H1 (cell line): ENCODE measurements at regions not wholly inside any gene's neighbourhood (a gene's known extent, or its start where the extent isn't known, plus 50 kb on each side); places are given as distances from the start of the nearest gene placed in this dataset.
"Not testable (repeated sequence)": the region's sequence is repeated elsewhere in the genome, so short reads cannot be mapped to it uniquely, and the experiment has no call there.

ENCODE experiments used
- CTCF ChIA-PET: fragments of 300-600 bp; sonication (Branson Sonifier 250); formaldehyde crosslinking; loops from one replicate; lab custom pipeline; 2021; ENCODE audit not compliant: partially characterized antibody; lab: Charles Lee
- POLR2A ChIA-PET: fragments of 300-600 bp; sonication (Branson Sonifier 250); formaldehyde crosslinking; loops from one replicate; lab custom pipeline; 2021; ENCODE audit warnings: inconsistent platforms; ENCODE audit not compliant: partially characterized antibody; lab: Charles Lee
- DNase-seq, 2 experiments: peaks; one replicate each; pipeline versions ENCODE4 v3.0.0 to v3.0.0-alpha.2; 2010 to 2022; ENCODE audit warnings: low spot score in 2 of 2, low read depth in 1 of 2, mixed read lengths in 1 of 2
- FAIRE-seq: peaks from 2 replicates; lab custom pipeline; 2011; peaks lifted over from hg19 to GRCh38; lab: Jason Lieb, UNC
- H2AFZ ChIP-seq: 2 replicates; pipeline ENCODE4 v1.8.1; 2012; ENCODE audit warnings: low read length, inconsistent platforms
- H2AK5ac ChIP-seq: 2 replicates; pipeline ENCODE4 v1.6.1; 2013; ENCODE audit warnings: low read depth, low read length
- H2BK120ac ChIP-seq: replicated peaks from 2 replicates; pipeline ENCODE3; 2013; ENCODE audit warnings: low read depth, low read length, inconsistent platforms
- H2BK12ac ChIP-seq: 2 replicates; pipeline ENCODE4 v1.6.1; 2013; ENCODE audit warnings: low read depth, low read length
- H2BK15ac ChIP-seq: 2 replicates; pipeline ENCODE4 v1.6.1; 2013; ENCODE audit warnings: low read length
- H2BK20ac ChIP-seq: 2 replicates; pipeline ENCODE4 v1.6.1; 2013; ENCODE audit warnings: low read length
- H2BK5ac ChIP-seq: 2 replicates; pipeline ENCODE4 v1.6.1; 2013; ENCODE audit warnings: low read depth, low read length
- H3K14ac ChIP-seq: 2 replicates; pipeline ENCODE4 v1.6.1; 2013; ENCODE audit warnings: inconsistent platforms; ENCODE audit not compliant: insufficient read length
- H3K18ac ChIP-seq: 2 replicates; pipeline ENCODE4 v1.6.1; 2013; ENCODE audit warnings: low read length; ENCODE audit errors: extremely low read depth
- H3K23ac ChIP-seq: 2 replicates; pipeline ENCODE4 v1.6.1; 2013; ENCODE audit warnings: inconsistent platforms; ENCODE audit not compliant: insufficient read length
- H3K23me2 ChIP-seq: 2 replicates; pipeline ENCODE4 v1.6.1; 2013; ENCODE audit warnings: low read depth, low read length
- H3K27ac ChIP-seq: 2 replicates; pipeline ENCODE4 v1.6.1; 2011; ENCODE audit warnings: low read depth, low read length, inconsistent platforms
- H3K27me3 ChIP-seq, 4 experiments: replicated peaks in 1 of 4; 1 replicate in 1 of 4; 2 replicates in 3 of 4; pipeline versions ENCODE4 v1.6.1 to v1.8.1; 2011 to 2013; ENCODE audit warnings: low read length in 3 of 4, mild to moderate bottlenecking in 3 of 4, inconsistent platforms in 2 of 4, mixed read lengths in 2 of 4, moderate library complexity in 1 of 4; ENCODE audit not compliant: control insufficient read depth in 3 of 4, insufficient read depth in 3 of 4; ENCODE audit errors: extremely low read depth in 1 of 4
- H3K36me3 ChIP-seq, 4 experiments: 2 replicates each; pipeline versions ENCODE4 v1.6.1 to v1.8.1; 2011 to 2013; ENCODE audit warnings: mild to moderate bottlenecking in 4 of 4, low read length in 3 of 4, moderate library complexity in 2 of 4, control low read depth in 1 of 4, inconsistent platforms in 1 of 4; ENCODE audit not compliant: insufficient read depth in 4 of 4, control insufficient read depth in 2 of 4
- H3K4ac ChIP-seq: replicated peaks from 2 replicates; pipeline ENCODE3; 2013; ENCODE audit warnings: low read length, low read depth, mixed read lengths, inconsistent platforms; ENCODE audit not compliant: insufficient read length
- H3K4me1 ChIP-seq, 4 experiments: replicated peaks in 1 of 4; 1 replicate in 1 of 4; 2 replicates in 3 of 4; pipeline versions ENCODE4 v1.6.1 to v1.8.1; 2011 to 2013; ENCODE audit warnings: low read length in 3 of 4, inconsistent platforms in 2 of 4, mixed read lengths in 1 of 4; ENCODE audit not compliant: insufficient read depth in 4 of 4, control insufficient read depth in 3 of 4
- H3K4me2 ChIP-seq, 2 experiments: 2 replicates each; pipeline versions ENCODE4 v1.6.1 to v1.8.1; 2011 to 2013; ENCODE audit warnings: low read depth in 2 of 2, low read length in 2 of 2, control low read depth in 1 of 2, inconsistent platforms in 1 of 2, mild to moderate bottlenecking in 1 of 2; ENCODE audit not compliant: insufficient read depth in 1 of 2
- H3K4me3 ChIP-seq, 4 experiments: fragments of 200-600, 300-600 bp in 1 of 4; sonication (generic), shearing (Covaris generic), sonication (Bioruptor Twin) in 1 of 4; 2 replicates each; pipeline versions ENCODE4 v1.5.1 to v1.8.1; 2011 to 2016; ENCODE audit warnings: low read length in 4 of 4, low read depth in 3 of 4, control low read depth in 2 of 4, inconsistent platforms in 2 of 4, mild to moderate bottlenecking in 2 of 4, mixed read lengths in 1 of 4, moderate library complexity in 1 of 4; ENCODE audit not compliant: insufficient read depth in 2 of 4; ENCODE audit errors: extremely low read depth in 1 of 4
- H3K56ac ChIP-seq: replicated peaks from 2 replicates; pipeline ENCODE3; 2013; ENCODE audit warnings: low read depth, mild to moderate bottlenecking, mixed read lengths, low read length, inconsistent platforms; ENCODE audit not compliant: insufficient read length
- H3K79me1 ChIP-seq: 2 replicates; pipeline ENCODE4 v1.6.1; 2013; ENCODE audit warnings: low read depth, low read length, control low read depth
- H3K79me2 ChIP-seq, 2 experiments: 2 replicates each; pipeline versions ENCODE4 v1.6.1 to v1.8.1; 2012 to 2013; ENCODE audit warnings: low read length in 2 of 2, mild to moderate bottlenecking in 2 of 2, inconsistent platforms in 1 of 2; ENCODE audit not compliant: insufficient read depth in 2 of 2, control insufficient read depth in 1 of 2
- H3K9ac ChIP-seq, 4 experiments: replicated peaks in 1 of 4; 1 replicate in 1 of 4; 2 replicates in 3 of 4; pipeline versions ENCODE4 v1.6.1 to v1.8.1; 2011 to 2013; ENCODE audit warnings: low read depth in 3 of 4, low read length in 3 of 4, control low read depth in 2 of 4, mild to moderate bottlenecking in 2 of 4, moderate library complexity in 2 of 4, inconsistent platforms in 1 of 4; ENCODE audit errors: extremely low read depth in 1 of 4
- H3K9me3 ChIP-seq, 2 experiments: 2 replicates each; pipeline versions ENCODE4 v1.6.1 to v1.8.1; 2012 to 2013; ENCODE audit warnings: mild to moderate bottlenecking in 2 of 2, moderate library complexity in 2 of 2, control low read depth in 1 of 2, inconsistent platforms in 1 of 2, low read depth in 1 of 2, low read length in 1 of 2, mixed read lengths in 1 of 2; ENCODE audit not compliant: insufficient read depth in 2 of 2
- H4K20me1 ChIP-seq, 2 experiments: replicated peaks in 1 of 2; 2 replicates each; pipeline versions ENCODE3 to v1.8.1; 2011 to 2013; ENCODE audit warnings: inconsistent platforms in 2 of 2, low read length in 2 of 2, mild to moderate bottlenecking in 1 of 2; ENCODE audit not compliant: insufficient read depth in 2 of 2, control insufficient read depth in 1 of 2
- H4K5ac ChIP-seq: 2 replicates; pipeline ENCODE4 v1.6.1; 2013; ENCODE audit warnings: low read length, low read depth, mixed read lengths, inconsistent platforms; ENCODE audit not compliant: insufficient read length
- H4K8ac ChIP-seq: 2 replicates; pipeline ENCODE4 v1.8.0; 2013; ENCODE audit warnings: mild to moderate bottlenecking, moderate library complexity, low read length, inconsistent platforms; ENCODE audit not compliant: insufficient read depth; ENCODE audit errors: extremely low read depth
- H4K91ac ChIP-seq: replicated peaks from 2 replicates; pipeline ENCODE3; 2013; ENCODE audit warnings: low read length, mixed read lengths, inconsistent platforms; ENCODE audit not compliant: insufficient read length
- WGBS, 2 experiments: shearing (Covaris generic) in 1 of 2; methylation state at CpG; one replicate each; pipeline versions ENCODE4 v1.1.6 to v1.1.7; 2013 to 2015; ENCODE audit warnings: low lambda C conversion rate in 2 of 2, mixed read lengths in 2 of 2, inconsistent platforms in 1 of 2, low coverage in 1 of 2, missing lambda C conversion rate in 1 of 2; ENCODE audit not compliant: insufficient replicate concordance in 2 of 2, insufficient coverage in 1 of 2, insufficient read length in 1 of 2; ENCODE audit errors: extremely low coverage in 1 of 2, missing lambda C conversion rate in 1 of 2; 5-methylcytosine and 5-hydroxymethylcytosine counted together

- H3K18ac ChIP-seq, H3K36me3 ChIP-seq, H3K27me3 ChIP-seq, H4K91ac ChIP-seq, H4K20me1 ChIP-seq, H3K23me2 ChIP-seq, H2BK15ac ChIP-seq, H3K9ac ChIP-seq, H2AK5ac ChIP-seq, H3K79me1 ChIP-seq, H3K4me2 ChIP-seq, H3K56ac ChIP-seq, H3K4me1 ChIP-seq, H3K9me3 ChIP-seq, H3K27ac ChIP-seq, POLR2A ChIA-PET, H4K5ac ChIP-seq, H3K4ac ChIP-seq, H3K23ac ChIP-seq, DNase-seq, H4K8ac ChIP-seq, H3K14ac ChIP-seq, H3K4me3 ChIP-seq, FAIRE-seq, H3K79me2 ChIP-seq, H2AFZ ChIP-seq, H2BK20ac ChIP-seq, H2BK120ac ChIP-seq, H2BK12ac ChIP-seq, H2BK5ac ChIP-seq: not testable (repeated sequence)
- CTCF ChIA-PET = interaction anchor here (1.5 kb wide), 1 partner anchor 13 kb away, joined by 3 read pairs; no protein-coding TSS in a partner anchor
- WGBS, 2 experiments = 72% methylated on average over 1 of the region's 1 CpG; no CpG with 5 or more reads in 1 of the 2 experiments
Observed at GRCh38 chr6:4407710-4408109, 272.3 kb upstream of the ECI2 start.
